Transverse colon (tissue), 3 donors: ENCODE measurements at regions not wholly inside any gene's neighbourhood (a gene's known extent, or its start where the extent isn't known, plus 50 kb on each side); places are given as distances from the start of the nearest gene placed in this dataset.

Experiments used
- CTCF ChIP-seq, 5 experiments: fragments of 200-600 bp in 3 of 5; fragments of 450-650 bp in 2 of 5; sonication (generic) in 3 of 5; IDR thresholded peaks; 1 replicate in 2 of 5; 2 replicates in 3 of 5; pipeline ENCODE4 v1.5.1; 2016 to 2017; ENCODE audit warnings: antibody characterized with exemption in 5 of 5, inconsistent platforms in 3 of 5, mild to moderate bottlenecking in 2 of 5, moderate library complexity in 1 of 5
- POLR2A ChIP-seq: fragments of 450-650 bp; IDR thresholded peaks from one replicate; pipeline ENCODE4 v1.6.1; 2016; ENCODE audit warnings: antibody characterized with exemption, mild to moderate bottlenecking, moderate library complexity

GRCh38 chr1:147843486-147843885 is 59.1 kb upstream of the GJA8 start:
- TF ChIP-seq POLR2A (no peak), CTCF (IDR thresholded peaks at IDR 0.05) (no peak)
